ENCODE measurements at regions not wholly inside any gene's neighbourhood (a gene's known extent, or its start where the extent isn't known, plus 50 kb on each side); places are given as distances from the start of the nearest gene placed in this dataset.

DNA sequence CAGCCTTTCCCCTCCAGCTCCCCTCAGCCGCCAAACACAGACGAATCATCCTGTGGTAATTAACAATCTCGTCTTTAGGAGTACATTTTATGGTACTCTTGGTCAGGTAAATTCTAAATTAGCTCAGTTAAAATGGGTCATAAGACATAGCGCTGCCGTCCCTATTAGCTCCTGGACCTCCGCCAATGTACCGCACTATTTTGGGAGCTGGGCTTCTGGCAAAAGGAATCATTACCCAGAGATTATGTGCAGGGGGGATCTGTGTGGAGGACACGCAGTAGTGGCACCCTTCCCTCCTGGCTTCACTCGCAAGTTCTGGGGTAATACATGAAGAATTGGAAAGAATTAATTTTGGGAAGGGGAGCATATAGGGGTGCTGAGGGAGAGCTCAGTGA is 68.6 kb upstream of the ONECUT1 start:
- no peak overlapping the region for H3K9ac ChIP-seq (ENCODE audit: low read length)
- no peak overlapping the region for H2AFZ ChIP-seq (ENCODE audit: low read depth, low read length)
- H3K79me2 ChIP-seq (ENCODE audit: low read length) = no peaks in the 10 kb centered on the region
- no peaks in the 10 kb centered on the region for H3K36me3 ChIP-seq (replicated peaks; ENCODE audit: low read depth, low read length)
- no peak overlapping the region for H3K27ac ChIP-seq (ENCODE audit: low read length)
- no peaks in the 10 kb centered on the region for H3K4me1 ChIP-seq (ENCODE audit: low read length)
- no peaks in the 10 kb centered on the region; the same call in 1 of the 2 replicates for H3K9me3 ChIP-seq (ENCODE audit: insufficient read depth, low read length)
- TF ChIP-seq, protein P1, sequence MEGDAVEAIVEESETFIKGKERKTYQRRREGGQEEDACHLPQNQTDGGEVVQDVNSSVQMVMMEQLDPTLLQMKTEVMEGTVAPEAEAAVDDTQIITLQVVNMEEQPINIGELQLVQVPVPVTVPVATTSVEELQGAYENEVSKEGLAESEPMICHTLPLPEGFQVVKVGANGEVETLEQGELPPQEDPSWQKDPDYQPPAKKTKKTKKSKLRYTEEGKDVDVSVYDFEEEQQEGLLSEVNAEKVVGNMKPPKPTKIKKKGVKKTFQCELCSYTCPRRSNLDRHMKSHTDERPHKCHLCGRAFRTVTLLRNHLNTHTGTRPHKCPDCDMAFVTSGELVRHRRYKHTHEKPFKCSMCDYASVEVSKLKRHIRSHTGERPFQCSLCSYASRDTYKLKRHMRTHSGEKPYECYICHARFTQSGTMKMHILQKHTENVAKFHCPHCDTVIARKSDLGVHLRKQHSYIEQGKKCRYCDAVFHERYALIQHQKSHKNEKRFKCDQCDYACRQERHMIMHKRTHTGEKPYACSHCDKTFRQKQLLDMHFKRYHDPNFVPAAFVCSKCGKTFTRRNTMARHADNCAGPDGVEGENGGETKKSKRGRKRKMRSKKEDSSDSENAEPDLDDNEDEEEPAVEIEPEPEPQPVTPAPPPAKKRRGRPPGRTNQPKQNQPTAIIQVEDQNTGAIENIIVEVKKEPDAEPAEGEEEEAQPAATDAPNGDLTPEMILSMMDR (IDR thresholded peaks at IDR 0.05; ENCODE audit: low read depth, low read length) = no peak
- TF ChIP-seq EZH2phosphoT487 (IDR thresholded peaks at IDR 0.05; ENCODE audit: low read depth) = no peak
- H3K4me2 ChIP-seq (ENCODE audit: low read length) = no peak overlapping the region
- H3K4me3 ChIP-seq (ENCODE audit: low read length) = no peak overlapping the region
- peaks cover 18% of the 10 kb centered on the region for H3K27me3 ChIP-seq (ENCODE audit: low read depth, low read length)
- H4K20me1 ChIP-seq (ENCODE audit: insufficient read depth, low read length) = no peaks in the 10 kb centered on the region

DNA sequence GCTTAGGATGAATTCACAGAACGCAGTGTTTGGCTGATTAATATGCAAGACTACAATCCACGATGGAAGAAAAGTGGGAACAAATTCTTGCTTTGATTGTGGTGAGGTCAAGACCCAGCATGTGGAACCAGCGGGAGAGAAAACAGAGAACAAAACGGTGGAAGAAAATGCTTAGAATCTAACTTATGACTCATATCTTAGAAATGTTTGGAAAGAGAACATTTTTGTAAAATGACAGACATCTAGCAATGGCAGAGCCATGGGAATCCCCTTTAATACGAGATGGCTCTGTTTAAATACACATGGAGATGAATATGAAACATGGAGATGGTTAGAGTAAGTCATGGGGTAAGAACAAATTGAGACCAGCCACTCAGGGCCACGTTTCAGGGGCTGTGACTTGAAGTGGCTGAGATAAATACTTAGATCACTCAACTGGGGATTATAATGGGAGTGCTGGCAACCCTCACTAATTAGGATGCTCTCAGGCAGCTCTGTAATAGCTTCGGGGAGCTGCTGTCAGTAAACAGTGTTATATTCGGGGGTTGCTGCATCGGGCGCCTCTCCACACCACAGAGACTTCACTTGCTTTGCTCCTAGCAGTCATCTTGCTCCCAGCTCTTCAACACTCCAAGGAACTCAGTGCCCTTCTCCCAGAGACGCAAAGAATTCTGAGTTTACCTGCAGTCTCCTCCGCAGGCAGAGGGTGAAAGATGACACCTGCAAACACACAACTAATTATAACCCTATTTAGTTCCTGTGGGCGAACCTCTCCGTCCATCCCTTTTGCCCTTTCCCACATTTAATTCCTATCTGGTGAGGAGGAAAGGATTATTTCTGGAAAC is 68.0 kb upstream of the ONECUT1 start:
- Histone ChIP-seq H3K9ac (ENCODE audit: low read length) (no peak overlapping the region), H3K27ac (ENCODE audit: low read length) (no peak overlapping the region), H3K36me3 (replicated peaks; ENCODE audit: low read depth, low read length) (no peaks in the 10 kb centered on the region), H3K27me3 (ENCODE audit: low read depth, low read length) (peaks cover 18% of the 10 kb centered on the region), H3K4me2 (ENCODE audit: low read length) (no peak overlapping the region), H3K9me3 (ENCODE audit: insufficient read depth, low read length) (no peaks in the 10 kb centered on the region; the same call in 1 of the 2 replicates), H2AFZ (ENCODE audit: low read depth, low read length) (no peak overlapping the region), H3K4me1 (ENCODE audit: low read length) (no peaks in the 10 kb centered on the region), H4K20me1 (ENCODE audit: insufficient read depth, low read length) (no peaks in the 10 kb centered on the region), H3K79me2 (ENCODE audit: low read length) (no peaks in the 10 kb centered on the region), H3K4me3 (ENCODE audit: low read length) (no peak overlapping the region)
- TF ChIP-seq, protein P1 (IDR thresholded peaks at IDR 0.05; ENCODE audit: low read depth, low read length) = no peak
- TF ChIP-seq EZH2phosphoT487 (IDR thresholded peaks at IDR 0.05; ENCODE audit: low read depth) = no peak

DNA sequence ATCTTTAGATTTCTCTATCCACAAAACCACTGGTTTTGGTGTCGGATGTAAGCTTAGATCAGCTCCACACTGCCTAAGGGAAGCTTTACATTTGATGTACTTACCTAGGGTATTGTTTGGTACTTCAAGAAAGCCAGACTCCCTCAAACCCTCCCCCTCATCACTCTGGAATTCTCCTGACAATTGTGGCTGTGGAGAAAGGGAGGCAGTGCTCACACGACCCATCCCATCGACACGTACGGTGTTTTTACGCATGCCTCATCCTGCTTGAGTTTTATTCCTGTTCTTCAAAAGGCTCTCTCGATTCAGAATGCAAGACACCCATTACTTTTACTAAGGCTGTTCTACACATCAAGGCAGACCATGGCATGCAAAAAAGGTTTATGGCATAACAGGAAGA is 67.3 kb upstream of the ONECUT1 start:
- Histone ChIP-seq H3K4me2 (ENCODE audit: low read length) (no peak overlapping the region), H2AFZ (ENCODE audit: low read depth, low read length) (no peak overlapping the region), H3K4me1 (ENCODE audit: low read length) (no peaks in the 10 kb centered on the region), H3K27ac (ENCODE audit: low read length) (no peak overlapping the region), H3K9ac (ENCODE audit: low read length) (no peak overlapping the region), H3K36me3 (replicated peaks; ENCODE audit: low read depth, low read length) (no peaks in the 10 kb centered on the region), H3K4me3 (ENCODE audit: low read length) (no peak overlapping the region), H4K20me1 (ENCODE audit: insufficient read depth, low read length) (no peaks in the 10 kb centered on the region), H3K79me2 (ENCODE audit: low read length) (no peaks in the 10 kb centered on the region), H3K27me3 (ENCODE audit: low read depth, low read length) (peaks cover 18% of the 10 kb centered on the region), H3K9me3 (ENCODE audit: insufficient read depth, low read length) (no peaks in the 10 kb centered on the region; the same call in 1 of the 2 replicates)
- no peak for TF ChIP-seq EZH2phosphoT487 (IDR thresholded peaks at IDR 0.05; ENCODE audit: low read depth)
- TF ChIP-seq, protein P1 (IDR thresholded peaks at IDR 0.05; ENCODE audit: low read depth, low read length) = no peak

DNA sequence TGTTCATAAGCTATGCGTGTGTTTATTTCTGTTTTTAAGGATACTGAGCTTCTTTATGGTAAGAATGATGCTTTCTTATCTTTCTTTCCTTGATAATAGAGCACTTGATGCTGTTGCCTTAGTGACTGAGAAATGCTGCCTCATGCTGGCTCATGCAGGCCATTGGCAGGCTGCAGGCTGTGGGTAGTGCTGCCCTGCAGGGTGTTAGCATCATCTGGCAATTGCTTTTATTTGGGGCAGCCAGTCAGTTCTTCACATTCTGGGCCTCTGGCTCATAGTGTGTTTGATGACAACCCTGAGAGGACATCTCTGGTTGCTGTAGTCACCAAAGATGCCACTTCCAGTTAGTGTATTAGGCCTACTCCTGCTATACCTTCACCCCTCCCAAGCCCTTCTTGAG is 66.2 kb upstream of the ONECUT1 start:
- peaks cover 18% of the 10 kb centered on the region for H3K27me3 ChIP-seq (ENCODE audit: low read depth, low read length)
- H3K4me3 ChIP-seq (ENCODE audit: low read length) = no peak overlapping the region
- H4K20me1 ChIP-seq (ENCODE audit: insufficient read depth, low read length) = no peaks in the 10 kb centered on the region
- TF ChIP-seq, protein P1 (IDR thresholded peaks at IDR 0.05; ENCODE audit: low read depth, low read length) = no peak
- TF ChIP-seq EZH2phosphoT487 (IDR thresholded peaks at IDR 0.05; ENCODE audit: low read depth) = no peak
- no peak overlapping the region for H3K9ac ChIP-seq (ENCODE audit: low read length)
- no peaks in the 10 kb centered on the region for H3K79me2 ChIP-seq (ENCODE audit: low read length)
- no peaks in the 10 kb centered on the region; the same call in 1 of the 2 replicates for H3K9me3 ChIP-seq (ENCODE audit: insufficient read depth, low read length)
- H3K27ac ChIP-seq (ENCODE audit: low read length) = no peak overlapping the region
- H3K4me1 ChIP-seq (ENCODE audit: low read length) = no peaks in the 10 kb centered on the region
- no peaks in the 10 kb centered on the region for H3K36me3 ChIP-seq (replicated peaks; ENCODE audit: low read depth, low read length)
- H2AFZ ChIP-seq (ENCODE audit: low read depth, low read length) = no peak overlapping the region
- H3K4me2 ChIP-seq (ENCODE audit: low read length) = no peak overlapping the region
